Left ventricle myocardium superior (tissue), 1 donor: ENCODE measurements at regions not wholly inside any gene's neighbourhood (a gene's known extent, or its start where the extent isn't known, plus 50 kb on each side); places are given as distances from the start of the nearest gene placed in this dataset.
"Not testable (repeated sequence)": the region's sequence is repeated elsewhere in the genome, so short reads cannot be mapped to it uniquely, and the experiment has no call there.

Experiments used
- ATAC-seq: fragments of 200-7000 bp; cut with Tn5 transposase; one replicate; pipeline ENCODE4 v1.9.1; 2020; ENCODE audit warnings: mild to moderate bottlenecking, moderate library complexity
- DNase-seq: peaks from one replicate; pipeline ENCODE4 v3.0.0-alpha.2; 2020
- intact Hi-C: fragments of 100-400 bp; cut with micrococcal nuclease; formaldehyde crosslinking; loops from one replicate; pipeline ENCODE4 v1.11.0; 2022
- donor health status: DM: no; HTN: yes; CAD: no; lungs with severe emphysema.

DNA sequence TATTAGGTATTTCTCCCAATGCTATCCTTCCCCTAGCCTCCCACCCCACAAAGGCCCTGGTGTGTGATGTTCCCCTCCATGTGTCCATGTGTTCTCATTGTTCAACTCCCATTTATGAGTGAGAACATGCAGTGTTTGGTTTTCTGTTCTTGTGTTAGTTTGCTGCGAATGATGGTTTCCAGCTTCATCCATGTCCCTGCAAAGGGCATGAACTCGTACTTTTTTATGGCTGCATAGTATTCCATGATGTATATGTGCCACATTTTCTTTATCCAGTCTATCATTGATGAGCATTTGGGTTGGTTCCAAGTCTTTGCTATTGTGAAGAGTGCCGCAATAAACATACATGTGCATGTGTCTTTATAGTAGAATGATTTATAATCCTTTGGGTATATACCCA is 309.9 kb downstream of the PHF14 start:
- ATAC-seq, DNase-seq, intact Hi-C loops: not testable (repeated sequence)

GRCh38 chr7:11290863-11291262 is 317.2 kb downstream of the PHF14 start:
- DNase-seq: no peak
- no peak for ATAC-seq
- intact Hi-C loops: no loop called here

DNA sequence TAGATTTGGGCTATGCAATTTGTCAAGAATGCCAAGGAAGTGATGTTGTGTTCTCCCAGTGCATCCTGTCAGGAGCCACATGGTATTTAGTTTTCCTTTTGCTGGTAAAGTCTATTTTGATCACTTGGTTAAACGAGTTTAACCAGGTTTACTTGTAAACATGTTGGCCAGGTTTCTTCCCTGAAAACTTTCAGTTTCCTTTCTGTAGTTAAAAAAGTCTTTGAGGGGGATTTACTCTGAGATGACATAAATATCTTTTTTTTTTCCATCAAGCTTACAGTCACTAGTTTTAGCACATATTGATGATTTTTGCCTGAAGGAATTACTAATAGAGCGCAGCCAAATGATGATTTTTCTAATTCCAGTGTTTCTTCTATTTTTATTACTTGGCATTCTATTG is 320.5 kb downstream of the PHF14 start:
- DNase-seq (no peak), ATAC-seq (no peak)
- intact Hi-C loops: no loop called here

DNA sequence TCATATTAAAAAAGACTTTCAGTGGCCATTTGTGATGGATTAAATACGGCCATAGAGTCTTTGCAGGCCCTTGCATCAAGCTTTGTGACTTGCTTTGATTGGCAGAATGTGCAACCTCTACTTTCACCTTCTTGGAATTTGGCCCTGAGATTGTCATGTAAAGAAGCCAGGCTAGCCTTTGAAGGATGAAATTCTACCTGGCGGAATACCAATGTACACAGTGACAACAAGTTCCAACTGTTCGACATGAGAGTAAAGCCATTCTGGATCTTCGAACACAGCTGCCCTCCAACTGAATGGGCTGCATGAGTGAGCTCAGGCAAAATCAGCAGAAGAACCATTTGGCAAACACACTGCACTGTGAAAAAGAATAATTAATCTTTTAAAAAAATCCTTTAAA is 321.3 kb downstream of the PHF14 start:
- no peak for DNase-seq
- ATAC-seq: no peak
- intact Hi-C loops: no loop called here

DNA sequence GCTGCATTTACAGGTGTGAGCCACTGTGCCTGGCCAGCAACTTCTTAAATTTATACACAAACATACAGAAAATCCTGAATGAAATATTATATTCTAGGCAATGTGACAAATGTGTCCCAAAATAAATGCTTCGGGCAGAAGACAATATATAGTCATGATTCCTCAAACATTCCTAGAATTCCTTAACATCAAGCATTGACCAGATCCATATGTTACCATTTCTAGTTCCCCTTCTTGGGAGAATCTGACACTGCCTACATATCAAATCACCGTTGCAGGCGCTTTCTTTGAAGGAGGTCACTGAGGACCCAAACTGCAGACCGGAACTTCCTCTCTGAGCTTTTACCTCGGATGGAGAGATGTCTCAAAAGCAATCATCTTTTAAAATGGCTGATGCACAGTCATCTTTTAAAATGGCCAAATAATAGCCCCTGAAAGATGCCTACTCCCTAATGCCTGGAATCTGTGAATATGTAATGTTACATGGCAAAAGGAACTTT is 323.5 kb downstream of the PHF14 start:
- intact Hi-C loops: no loop called here
- DNase-seq (no peak), ATAC-seq (no peak)

DNA sequence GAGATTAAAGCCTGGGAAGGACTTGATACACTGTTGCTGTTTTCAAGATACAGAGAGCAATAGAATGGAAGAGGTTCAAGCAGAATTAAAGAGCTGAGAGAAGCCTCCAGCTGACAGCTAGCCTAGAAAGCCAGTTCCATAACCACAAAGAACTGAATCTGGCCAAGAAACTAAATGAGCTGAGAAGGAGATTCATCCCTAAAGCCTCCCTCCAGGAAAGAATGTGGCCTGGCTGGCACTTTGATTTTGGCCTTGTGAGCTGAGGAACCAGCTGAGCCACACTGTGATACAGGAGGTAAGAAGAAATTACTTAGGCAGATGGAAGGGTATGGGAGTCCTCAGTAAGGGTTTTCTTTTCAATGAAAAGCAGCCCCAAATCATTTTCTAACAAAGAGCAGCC is 324.1 kb downstream of the PHF14 start:
- intact Hi-C loops: no loop called here
- ATAC-seq (no peak), DNase-seq (no peak)

GRCh38 chr7:11298220-11298619 is 324.5 kb downstream of the PHF14 start:
- ATAC-seq: no peak
- intact Hi-C loops: no loop called here
- DNase-seq: no peak

DNA sequence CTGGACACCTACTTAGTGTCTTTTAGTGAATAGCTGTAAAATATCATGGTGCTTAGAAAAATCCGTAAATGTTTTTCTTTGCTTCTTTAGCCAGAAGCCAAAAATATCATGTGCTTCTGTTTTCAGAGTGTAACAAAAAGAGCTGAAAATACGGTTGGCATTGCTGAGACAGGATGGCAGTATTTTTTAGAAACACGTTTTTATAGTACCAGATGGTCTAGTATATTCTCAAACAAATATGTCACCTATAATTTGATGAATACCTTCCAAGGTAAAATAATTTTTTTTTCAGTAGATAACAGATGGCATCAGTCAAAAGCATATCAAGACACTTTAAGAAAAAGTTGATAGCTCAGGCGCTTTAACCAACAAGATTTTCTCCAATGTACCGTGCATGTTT is 326.6 kb downstream of the PHF14 start:
- ATAC-seq (no peak), DNase-seq (no peak)
- intact Hi-C loops: no loop called here

DNA sequence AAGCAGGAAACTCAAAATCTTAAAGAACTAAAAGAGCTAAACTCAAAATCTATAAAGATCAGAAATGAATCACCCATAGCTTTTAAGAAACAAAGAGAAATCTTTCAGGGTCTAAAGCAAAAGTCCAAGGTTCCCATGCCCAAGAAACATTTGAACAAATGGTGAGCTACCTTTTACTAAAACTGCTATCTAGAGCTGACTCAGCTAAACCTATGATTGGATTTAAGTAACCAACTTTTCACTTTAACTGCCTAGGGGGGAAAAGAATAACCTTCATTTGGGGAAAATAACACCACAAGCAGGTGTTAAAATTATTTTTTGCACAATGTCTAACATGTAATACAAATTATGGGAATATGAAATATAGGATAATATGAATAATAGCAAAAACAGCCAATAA is 328.4 kb downstream of the PHF14 start:
- DNase-seq (no peak), ATAC-seq (no peak)
- intact Hi-C loops: no loop called here

GRCh38 chr7:11313801-11314200 is 340.1 kb downstream of the PHF14 start:
- no peak for DNase-seq
- intact Hi-C loops: no loop called here
- ATAC-seq: no peak

DNA sequence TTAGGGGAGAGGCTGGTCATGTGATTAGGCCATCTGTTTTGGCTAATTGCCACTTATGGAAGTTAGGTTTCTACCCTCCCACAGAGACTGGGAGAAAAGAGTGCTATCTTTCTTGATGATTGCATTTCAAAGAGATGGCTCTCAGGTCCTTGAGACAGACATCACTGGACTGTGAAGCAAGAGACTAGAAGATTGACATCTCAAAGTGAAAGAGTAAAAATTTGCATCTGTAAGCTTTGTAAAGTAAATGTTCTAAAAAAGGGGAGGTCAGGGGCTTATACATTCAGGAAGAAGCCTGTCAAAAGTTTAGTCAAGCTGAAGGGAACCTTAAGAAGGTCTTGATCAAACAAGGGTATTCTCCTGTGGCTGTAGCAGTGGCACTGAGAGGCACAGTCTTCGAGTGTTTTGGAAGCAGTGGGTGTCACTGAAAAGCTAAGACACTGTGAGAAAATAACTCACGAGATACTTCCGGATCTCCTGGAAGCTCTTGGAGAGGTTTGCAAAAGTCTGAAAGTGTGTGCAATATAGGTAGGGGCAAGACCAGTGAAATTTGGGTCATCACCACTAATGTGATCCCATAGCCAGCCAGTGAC is 342.1 kb downstream of the PHF14 start:
- intact Hi-C loops: no loop called here
- ATAC-seq (no peak), DNase-seq (no peak)

- ATAC-seq (no peak), DNase-seq (no peak)
Measured at GRCh38 chr7:11317766-11318165, 344.1 kb downstream of the PHF14 start.

DNA sequence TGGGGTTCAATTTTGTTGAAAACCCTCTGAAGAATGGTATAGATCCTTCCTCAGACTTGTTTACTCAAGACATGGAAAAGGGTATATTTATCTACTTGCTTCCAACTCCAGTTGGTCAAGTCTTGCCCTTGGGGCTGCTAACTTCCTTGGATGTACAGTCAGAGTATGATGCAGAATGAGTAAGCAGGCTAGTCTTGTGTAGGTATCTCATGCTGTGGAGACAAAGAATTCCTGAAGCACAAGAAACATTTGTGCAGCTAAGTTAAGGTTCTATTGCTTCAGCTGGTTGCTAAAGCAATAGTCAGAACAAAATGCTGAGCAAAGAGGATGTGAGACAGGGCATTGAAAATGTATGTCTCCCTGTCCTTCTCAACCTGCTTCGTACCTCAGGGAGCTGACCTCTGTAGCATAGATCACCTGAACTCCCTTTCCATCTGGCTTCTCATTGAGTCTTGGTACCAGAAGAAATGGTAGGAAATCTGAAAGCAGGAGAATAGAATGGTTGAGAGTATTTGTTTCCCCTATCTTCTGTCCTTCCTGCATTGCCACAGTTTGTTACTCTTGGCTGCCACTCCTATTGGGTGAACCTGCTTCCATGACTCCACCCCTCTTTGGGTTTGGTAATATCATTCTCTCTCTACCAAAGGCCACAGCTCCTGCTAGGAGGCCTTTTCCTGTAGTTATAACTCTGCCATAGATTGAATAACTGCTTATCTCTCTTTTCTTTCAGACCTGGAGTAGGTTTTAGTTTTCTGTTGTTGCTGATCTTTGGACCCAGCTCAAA is 346.0 kb downstream of the PHF14 start:
- DNase-seq (no peak), ATAC-seq (no peak)
- intact Hi-C loops: no loop called here

More at GRCh38 chr7:11317766-11318165, 344.1 kb downstream of the PHF14 start:
- intact Hi-C loops: no loop called here
